ENCODE measurements at regions not wholly inside any gene's neighbourhood (a gene's known extent, or its start where the extent isn't known, plus 50 kb on each side); places are given as distances from the start of the nearest gene placed in this dataset.

GRCh38 chr6:148653138-148653776 is 93.6 kb upstream of the UST start:
- no peak for DNase-seq (ENCODE audit: low spot score)

GRCh38 chr6:148657048-148657447 is 89.8 kb upstream of the UST start:
- no peak for DNase-seq (ENCODE audit: low spot score)

DNA sequence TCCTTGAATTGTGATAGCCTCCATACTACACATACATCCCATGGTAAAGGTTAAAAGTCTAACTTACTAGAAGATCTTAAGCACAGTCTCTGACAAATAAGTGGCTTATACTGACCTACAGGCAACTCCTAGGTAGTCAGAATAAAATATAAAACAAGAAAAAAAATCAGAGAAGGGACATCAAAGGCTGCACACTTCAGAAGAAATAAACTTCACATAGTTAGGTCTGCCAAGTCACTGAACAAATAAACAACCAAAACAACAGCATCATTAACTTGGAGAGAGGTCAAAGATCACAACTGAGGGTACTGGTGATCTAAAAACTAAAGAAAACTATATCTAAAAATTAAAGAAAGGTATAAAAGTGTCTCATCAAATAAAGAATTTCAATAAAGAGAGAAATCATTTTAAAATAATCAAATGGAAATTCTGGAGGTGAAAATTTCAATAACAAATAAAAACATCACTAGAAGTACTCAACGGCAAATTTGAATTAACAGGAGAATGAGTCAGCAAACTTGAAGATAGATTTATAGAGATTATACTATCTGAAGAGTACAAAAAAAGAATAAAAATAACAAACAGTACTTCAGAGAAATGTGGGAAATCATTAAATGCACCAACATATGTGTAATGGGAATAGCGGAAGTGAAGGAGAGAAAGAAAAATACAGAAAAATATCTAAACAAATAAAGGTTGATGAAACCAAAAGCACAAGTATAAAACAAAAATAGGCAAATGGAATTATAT is 88.0 kb upstream of the UST start:
- no peak for DNase-seq (ENCODE audit: low spot score)

- DNase-seq (ENCODE audit: low spot score), result no peak
These were observed 79.4 kb upstream of the UST start for GRCh38 chr6:148667395-148667794.

- DNase-seq (ENCODE audit: low spot score), result no peak
These were observed 75.7 kb upstream of the UST start for GRCh38 chr6:148671085-148671484.

DNA sequence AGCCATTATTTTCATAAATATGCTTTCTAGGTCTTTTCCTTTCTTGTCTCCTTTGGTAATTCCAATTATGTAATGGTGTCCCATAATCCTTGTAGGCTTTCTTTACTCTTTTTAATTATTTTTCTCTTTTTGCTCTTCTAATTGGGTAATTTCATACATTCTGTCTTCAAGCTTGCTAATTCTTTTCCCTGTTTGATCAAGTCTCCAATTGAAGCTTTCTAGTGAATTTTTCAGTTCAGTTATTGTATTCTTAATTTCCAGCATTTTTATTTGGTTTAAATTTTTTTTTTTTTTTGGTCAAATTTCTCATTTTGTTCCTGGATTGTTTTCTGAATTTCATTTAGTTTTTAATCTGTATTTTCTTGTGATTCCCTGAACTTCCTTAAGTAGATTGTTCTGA is 74.9 kb upstream of the UST start:
- DNase-seq (ENCODE audit: low spot score), result no peak

DNA sequence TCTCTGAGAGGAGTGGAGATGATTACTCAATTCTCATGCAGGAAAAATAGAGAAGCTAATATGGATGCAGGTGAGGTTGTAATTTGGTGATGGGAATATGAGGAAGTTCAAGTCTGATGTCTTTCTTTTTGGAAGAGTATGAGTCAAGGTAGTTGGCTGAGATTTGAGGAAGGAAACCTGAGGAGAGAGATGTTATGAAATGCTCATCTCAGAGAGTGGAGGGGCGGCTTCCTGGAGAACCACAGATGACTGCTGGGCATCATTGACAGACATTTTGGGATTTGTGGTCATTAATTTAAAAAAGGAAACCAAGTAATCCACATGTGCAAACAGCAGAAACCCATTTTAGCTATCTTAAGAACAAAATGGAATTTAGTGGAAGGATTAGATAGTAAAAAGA is 72.5 kb upstream of the UST start:
- no peak for DNase-seq (ENCODE audit: low spot score)

GRCh38 chr6:148677594-148678476 is 69.0 kb upstream of the UST start:
- no peak for DNase-seq (ENCODE audit: low spot score)

DNA sequence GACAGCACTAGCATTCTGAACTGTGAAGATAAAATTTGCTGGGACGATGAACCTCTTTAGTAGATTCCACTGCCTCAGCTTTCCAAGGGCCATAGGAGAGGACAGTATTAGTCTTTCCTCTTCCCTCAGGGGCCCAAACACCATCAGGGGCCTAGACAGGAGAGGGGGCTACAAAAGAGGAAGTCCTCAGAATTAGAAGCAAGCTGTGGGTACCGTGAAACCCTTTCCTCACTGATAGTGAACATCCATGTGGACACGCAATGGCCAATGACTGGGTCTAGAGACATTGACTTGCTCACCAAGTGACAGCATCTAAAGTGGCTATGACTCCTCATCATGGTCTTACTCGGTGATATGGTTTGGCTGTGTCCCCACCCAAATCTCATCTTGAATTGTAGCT is 68.1 kb upstream of the UST start:
- DNase-seq (ENCODE audit: low spot score), result no peak

- no peak for DNase-seq (ENCODE audit: low spot score)
These were observed 65.2 kb upstream of the UST start for GRCh38 chr6:148681666-148682065.

DNA sequence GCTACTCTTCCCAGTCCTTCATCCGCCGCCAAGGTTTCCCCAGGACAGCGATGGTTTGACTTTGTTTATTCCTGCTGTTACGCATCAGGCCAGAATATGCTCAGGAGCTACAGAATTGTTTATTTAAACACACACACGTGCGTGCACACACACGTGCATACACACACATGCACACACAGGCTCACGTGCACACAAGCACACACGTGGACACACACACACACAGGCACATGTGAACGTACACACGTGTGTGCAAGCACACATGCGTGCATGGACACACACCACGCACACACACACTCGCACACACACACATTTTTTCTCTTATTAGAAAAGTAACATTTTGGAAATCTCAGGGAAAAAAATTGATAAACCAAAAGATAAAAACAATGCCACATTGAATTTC is 64.6 kb upstream of the UST start:
- no peak for DNase-seq (ENCODE audit: low spot score)

DNA sequence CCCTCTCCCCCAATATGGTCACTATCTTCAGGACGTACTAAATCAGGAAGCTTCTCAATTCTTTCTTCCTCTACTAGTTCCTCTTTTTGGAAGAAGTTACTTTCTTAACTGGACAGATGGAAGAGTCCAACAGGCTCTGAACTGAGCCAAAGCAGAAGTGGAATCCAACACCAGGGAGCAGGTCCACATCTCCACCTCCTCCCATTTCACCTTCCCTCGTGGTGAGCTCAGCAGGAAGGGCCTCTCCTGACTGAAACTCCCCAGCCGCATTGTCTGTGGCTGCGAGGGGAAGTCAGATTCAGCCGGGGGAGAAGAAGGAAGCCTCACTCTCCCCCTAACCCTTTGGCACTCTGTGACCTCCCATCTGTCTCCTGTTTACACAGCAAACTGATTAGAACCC is 63.8 kb upstream of the UST start:
- no peak for DNase-seq (ENCODE audit: low spot score)

GRCh38 chr6:148689168-148689567 is 57.7 kb upstream of the UST start:
- DNase-seq (ENCODE audit: low spot score), result no peak

DNA sequence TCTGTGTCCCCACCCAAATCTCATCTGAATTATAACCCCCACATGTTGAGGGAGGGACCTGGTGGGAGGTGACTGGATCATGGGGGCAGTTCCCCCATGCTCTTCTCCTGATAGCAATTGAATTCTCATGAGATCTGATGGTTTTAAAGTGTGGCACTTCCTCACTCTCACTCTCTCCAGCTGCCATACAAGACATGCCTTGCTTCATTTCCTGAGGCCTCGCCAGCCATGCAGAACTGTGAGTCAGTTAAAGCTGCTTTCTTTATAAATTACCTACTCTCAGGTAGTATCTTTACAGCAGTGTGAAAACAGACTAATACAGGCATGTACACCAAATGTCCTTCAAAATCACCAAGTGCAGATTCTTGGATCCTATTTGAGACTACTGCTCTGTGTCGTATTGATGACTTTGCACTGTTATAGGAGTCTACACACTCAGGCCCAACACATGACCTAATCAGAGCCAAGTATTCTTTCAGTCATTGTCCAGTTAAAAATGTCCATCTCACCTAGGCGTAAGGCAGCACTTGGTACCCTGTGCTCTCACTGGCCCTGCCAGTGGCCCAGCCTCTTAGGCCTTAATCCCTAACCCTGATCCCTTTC is 52.8 kb upstream of the UST start:
- DNase-seq (ENCODE audit: low spot score), result no peak

Measured in left forelimb (tissue), 1 donor.